ENCODE measurements at regions not wholly inside any gene's neighbourhood (a gene's known extent, or its start where the extent isn't known, plus 50 kb on each side); places are given as distances from the start of the nearest gene placed in this dataset.

GRCh38 chr1:232225336-232226131 lies 404.4 kb downstream of the SIPA1L2 start:
- DNase-seq: no peak

- no peak for DNase-seq
These were observed 406.0 kb downstream of the SIPA1L2 start for GRCh38 chr1:232223887-232224286.

DNA sequence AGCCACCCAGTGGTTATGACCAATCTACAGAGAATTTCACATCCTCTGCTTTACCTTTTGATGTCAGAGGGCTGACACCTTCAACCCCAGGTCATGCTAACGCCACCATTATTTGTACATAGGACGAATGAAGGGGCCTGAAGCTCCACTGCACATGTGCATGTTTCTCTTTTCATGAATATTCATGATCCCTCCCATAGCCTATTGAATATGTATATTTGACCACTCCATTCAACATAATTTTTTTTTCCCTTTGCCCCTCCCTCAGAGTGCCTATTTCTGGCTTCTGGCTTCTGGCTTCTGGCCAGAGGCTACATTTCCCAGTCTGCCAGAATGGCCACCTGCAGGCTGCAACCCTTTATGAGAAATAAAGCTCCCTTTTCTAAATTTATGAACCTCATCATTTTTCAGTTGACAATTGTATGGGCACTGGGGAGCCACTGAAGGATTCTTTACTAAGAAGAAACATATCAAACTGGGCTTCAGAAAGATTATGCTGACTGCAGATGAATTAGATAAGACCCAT lies 406.7 kb downstream of the SIPA1L2 start:
- DNase-seq: no peak

- no peak for DNase-seq
These were observed 407.3 kb downstream of the SIPA1L2 start for GRCh38 chr1:232222614-232223013.

GRCh38 chr1:232221802-232222499 lies 408.0 kb downstream of the SIPA1L2 start:
- DNase-seq: no peak

DNA sequence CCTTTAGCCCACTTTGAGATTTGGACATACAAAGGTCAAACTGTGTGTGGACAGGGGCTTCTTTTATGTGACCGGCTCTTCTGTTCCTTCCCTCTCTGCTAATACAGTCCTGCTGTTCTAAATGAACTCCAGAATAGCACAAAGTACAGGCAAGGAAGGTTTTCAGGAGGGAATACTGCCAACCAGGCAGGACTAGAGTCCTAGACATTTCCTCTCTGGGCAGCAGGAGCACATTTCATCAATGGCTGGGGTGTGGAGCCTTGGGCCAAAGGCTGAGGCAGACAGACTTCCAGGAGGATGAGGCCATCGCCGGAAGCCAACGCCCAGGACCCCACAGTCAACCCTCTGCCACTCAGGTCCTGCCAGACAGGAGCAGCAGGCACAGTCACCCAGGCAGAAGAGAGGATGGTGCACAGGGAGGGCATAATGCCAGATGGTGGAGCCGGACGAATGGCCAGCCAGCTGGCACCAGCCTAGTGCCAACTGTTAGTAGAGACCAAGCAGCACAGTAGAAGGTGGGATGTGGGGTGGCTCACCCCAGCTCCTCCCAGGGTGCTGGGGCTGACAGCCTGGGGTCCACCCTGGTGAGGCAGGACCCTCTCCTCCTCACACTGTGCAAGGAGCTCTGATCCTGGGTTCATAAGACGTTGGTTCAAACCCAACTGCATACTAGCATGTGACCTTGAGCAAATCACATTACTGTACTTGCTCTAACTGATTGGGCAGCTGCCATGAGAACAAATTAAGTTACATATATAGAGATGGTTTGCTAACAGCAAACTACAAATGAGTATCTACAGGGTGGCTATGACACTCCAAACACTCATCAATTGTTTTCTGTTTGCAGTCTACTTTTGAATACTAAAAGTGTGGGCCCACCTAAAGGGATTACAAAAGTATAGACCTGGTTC lies 410.7 kb downstream of the SIPA1L2 start:
- no peak for DNase-seq

DNA sequence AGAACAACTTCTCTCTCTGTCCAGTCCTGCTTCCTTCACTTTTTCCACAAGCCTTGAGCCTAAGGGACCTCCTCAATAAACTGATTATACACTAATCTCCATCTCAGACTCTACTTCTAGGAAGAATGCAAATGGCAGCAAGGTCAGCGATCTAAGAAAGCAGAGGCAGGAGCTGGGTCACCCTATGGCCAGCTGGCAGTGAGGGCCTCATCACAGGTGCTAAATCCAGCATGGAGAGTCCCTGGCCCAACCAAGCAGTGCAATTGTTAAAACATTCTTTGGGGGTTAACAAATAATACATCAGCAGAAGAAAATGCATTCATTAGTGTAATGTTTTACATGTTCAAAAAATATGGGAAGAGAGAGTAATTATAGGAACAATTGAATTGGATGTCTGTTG lies 416.0 kb downstream of the SIPA1L2 start:
- DNase-seq: no peak

DNA sequence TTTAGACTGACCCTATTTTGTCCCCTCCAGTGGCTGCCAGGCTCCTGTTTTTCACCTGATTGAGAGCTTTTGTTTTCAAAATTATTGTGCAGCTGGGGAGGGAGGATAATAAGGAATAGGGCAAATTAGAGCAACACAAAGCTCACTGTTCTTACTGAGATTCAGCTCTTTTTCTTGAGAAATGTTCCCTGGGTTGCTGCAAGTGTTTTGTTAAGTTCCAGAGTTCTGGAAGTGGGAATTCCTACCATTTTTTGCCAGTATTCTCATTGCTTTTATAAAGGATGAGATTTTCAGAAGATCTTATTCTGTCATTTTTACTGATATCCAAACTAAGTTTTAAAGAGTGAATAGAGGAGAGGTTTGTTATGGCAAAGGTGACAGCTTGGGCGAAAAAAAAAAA lies 417.7 kb downstream of the SIPA1L2 start:
- no peak for DNase-seq

GRCh38 chr1:232211149-232211548 lies 418.8 kb downstream of the SIPA1L2 start:
- DNase-seq: no peak

GRCh38 chr1:232209357-232209756 lies 420.6 kb downstream of the SIPA1L2 start:
- DNase-seq: no peak

- DNase-seq: no peak
These were observed 422.7 kb downstream of the SIPA1L2 start for GRCh38 chr1:232207073-232207866.

DNA sequence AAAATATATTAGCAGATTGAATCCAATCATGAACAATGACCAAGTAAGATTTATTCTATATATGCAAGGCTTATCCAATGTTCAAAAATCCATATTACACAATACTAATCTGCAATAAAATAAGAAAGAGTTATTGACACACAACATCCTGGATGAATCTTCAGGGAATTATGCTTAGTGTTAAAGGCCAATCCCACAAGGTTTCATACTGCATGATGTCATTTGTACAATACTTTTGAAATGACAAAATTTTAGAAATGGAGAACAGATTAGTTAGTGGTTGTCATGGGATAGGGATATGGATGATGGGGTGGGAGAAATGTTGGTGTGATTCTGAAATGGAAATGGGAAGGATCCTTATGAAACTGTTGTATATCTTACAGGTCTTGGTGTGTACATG lies 425.7 kb downstream of the SIPA1L2 start:
- DNase-seq: no peak

DNA sequence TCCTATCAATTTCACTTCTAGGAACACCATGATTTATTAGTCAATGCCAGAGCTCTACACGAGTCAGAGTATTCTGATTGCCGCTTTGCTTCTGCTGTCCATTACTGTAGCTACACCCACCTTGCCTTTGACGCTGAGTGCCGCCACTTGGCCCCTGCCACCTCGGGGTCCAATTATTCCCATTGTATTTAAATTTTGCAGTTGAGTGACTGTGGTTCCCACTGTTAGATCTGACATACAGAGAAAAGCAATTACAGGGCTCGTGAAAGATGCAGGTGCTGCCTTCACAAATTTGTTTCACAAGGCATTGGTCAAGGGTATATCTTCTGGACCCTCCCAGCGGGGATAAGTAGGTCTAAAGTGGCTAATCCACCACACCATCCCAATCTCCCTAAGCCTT lies 428.9 kb downstream of the SIPA1L2 start:
- DNase-seq: no peak

DNA sequence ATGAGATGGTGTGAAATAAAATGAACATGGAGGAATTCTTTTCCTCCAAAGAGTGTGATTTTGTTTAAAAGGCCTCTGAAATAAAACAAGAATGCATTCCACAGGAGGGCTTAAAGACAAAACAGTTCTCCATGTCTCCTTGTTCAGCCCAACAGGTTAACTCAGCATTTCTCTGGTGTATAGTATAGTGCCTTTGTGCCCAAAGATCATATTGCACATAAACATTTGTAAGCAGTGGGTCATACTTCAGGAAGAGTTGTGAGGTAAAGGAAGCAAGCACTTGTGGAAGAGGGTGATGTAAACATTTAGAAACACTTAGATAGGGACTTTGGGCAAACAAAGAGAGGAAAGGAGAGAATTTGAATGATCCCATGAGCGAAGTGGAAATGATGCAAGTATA lies 433.9 kb downstream of the SIPA1L2 start:
- DNase-seq: no peak

- no peak for DNase-seq
These were observed 435.5 kb downstream of the SIPA1L2 start for GRCh38 chr1:232194424-232194823.

- no peak for DNase-seq
These were observed 436.5 kb downstream of the SIPA1L2 start for GRCh38 chr1:232193451-232193783.

DNA sequence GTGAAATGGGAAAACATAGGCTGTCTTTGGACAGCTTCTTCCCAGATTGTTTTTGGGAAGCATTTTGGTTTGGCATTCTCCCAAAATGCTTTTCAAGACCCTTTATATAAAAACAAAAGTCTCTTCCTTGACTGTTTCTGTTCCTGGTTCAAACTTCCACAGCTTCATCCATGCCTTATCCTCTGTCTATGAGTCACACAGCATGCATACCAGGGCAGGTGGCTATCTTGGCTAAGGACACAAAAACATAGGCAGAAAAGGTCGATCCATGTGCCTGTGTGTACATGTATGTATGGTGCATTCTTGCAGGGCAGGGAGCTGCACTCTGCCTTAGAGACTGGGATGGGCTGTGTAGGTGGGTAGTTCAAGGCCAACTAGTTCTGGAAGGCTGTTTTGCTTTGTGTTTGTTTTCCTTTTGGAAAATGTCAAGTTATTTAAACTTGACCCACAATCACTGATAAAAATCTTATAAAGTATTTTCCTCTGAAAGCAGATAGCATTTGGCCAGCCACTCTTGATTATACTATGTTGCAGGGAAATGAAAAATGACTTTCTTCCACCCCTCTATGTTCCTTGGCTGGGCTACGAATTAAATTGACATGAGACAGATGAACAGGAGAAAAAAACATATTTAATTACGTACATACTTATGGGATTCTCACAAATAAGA lies 437.0 kb downstream of the SIPA1L2 start:
- DNase-seq: no peak

DNA sequence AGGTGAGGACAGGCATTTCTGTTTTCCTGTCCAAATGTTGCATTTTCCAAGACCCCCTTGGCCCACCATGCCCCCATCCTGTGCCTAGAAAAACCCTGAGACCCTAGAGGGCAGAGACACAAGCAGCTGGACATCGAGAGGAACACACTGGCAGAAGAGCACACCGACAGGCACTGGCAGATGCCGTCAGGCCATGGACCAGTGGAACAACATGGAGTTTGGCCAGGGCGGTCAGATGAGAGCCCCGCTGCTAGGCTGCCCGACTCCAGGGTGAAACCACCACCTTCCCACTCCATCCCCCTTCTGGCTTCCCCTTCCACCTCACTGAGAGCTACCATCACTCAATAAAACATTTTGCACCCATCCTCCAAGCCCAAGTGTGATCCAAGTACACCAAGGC lies 438.4 kb downstream of the SIPA1L2 start:
- no peak for DNase-seq

DNA sequence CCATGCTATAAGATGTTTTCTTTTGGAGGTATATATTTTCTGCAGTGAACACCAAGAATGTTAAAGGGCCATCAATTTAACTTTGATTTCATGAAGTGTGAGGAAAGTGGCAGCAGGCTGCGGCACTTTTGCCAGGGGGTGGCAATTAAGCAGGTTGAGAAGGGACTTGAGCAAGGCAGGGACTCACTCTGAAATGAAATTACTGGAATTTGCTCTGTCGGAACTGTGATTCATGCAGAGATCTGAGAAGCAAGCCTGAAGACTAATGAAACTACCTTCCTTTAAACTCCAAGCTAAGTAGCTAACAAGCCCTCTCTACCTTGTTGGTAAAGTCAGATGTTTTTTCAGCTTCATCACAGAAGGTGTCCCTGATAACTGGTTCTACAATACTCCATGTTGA lies 441.6 kb downstream of the SIPA1L2 start:
- DNase-seq: no peak

- DNase-seq: peak; percentile 60
These were observed 443.0 kb downstream of the SIPA1L2 start for GRCh38 chr1:232186931-232187330.

GRCh38 chr1:232184561-232185530 lies 445.1 kb downstream of the SIPA1L2 start:
- DNase-seq: no peak

Data from eye (tissue), 1 donor.